Stimulated activated CD8-positive, alpha-beta memory T cell treated with anti-CD3 and anti-CD28 coated beads, Interleukin-2, amount 100 ng/mL, for 48 hours (primary cell): ENCODE measurements at regions not wholly inside any gene's neighbourhood (a gene's known extent, or its start where the extent isn't known, plus 50 kb on each side); places are given as distances from the start of the nearest gene placed in this dataset.

Source experiments
- DNase-seq, 2 donors: peaks; one replicate each; pipeline ENCODE4 v3.0.0-alpha.2; 2020; ENCODE audit warnings: low read depth in 2 of 2

- no peak for DNase-seq
Observed at GRCh38 chr6:137434640-137435039, 59.6 kb downstream of the OLIG3 start.

DNA sequence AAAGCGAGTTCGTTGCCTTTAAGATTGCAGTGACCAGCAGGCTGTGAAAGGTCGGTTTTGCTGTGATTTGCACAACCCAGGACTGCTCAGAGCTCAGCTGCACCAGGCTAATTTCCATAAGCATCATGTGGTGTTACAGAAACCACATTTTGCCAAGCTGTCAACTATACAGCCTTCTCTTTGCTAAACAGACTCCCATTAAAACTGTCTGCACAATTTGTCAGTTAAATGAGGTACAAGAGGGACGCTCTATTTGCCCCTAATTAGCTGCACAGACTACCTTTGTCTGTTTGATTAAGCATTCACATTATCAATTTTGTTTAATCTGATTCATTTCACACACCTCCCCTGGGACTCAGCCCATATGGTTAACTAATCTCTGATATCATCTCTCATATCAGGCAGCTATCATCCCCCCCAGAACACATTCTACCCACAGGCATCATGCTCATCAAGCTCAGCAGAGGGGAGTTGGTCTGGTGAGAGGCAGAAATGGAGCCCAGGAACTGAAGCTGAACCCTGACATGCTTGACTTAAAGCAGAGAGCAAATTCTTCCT is 62.1 kb downstream of the OLIG3 start:
- DNase-seq, result no peak

GRCh38 chr6:137430954-137431353 is 63.2 kb downstream of the OLIG3 start:
- DNase-seq, result no peak

GRCh38 chr6:137427656-137428290 is 66.4 kb downstream of the OLIG3 start:
- DNase-seq, result no peak

- no peak for DNase-seq
Observed at GRCh38 chr6:137426007-137426689, 68.0 kb downstream of the OLIG3 start.

DNA sequence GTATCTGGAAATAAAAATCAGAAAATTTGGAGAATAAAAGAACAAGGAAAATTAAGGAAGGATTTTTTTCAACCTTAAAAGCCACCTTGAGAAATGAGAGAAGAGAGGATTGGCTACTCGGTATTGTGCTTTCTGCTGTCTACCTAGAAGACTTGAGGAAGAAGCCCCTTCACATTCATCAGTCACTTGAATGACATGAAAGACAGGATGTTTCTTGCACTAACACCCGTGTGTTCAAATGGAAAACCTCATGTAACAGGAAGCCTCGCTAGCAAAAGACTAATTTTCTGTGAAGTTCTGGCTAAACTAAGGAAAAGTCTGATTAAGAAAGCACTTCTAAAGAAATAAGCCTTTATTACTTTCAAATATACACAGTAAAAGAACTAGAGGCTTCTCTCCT is 69.9 kb downstream of the OLIG3 start:
- no peak for DNase-seq

DNA sequence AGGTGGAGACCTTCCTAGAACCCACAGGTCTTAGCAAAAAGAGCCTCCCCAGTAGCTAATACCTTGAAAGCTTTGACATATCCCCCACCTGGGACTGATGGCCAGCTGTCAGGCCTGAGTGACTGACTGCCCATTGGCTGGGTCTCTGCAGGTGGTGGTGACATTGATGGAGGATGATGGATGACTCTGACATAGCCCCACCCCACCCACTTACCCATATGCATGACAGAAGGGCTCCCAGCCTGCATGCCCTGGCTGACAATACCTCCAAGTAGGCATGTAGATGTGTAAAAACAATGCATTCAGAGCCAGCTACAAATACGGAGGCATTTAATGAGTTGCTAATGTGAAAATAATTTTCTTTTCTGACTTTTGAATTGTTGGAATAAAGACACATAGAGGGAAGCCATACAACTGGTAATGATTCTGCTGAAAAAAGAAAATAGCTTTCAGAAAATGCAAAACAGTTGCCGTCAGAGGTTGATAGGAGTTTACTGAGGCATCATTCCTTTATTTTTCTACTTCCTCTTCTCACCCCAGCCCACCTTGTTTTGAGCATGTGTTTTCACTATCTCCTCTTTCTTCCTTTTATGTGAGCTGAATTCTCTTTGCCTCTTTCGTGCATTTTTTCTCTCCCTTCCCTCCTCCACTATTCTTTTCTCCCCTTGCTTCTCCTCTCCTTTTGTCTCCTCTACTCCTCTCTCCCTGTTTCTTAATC is 70.6 kb downstream of the OLIG3 start:
- DNase-seq, result no peak

GRCh38 chr6:137417396-137417795 is 76.8 kb downstream of the OLIG3 start:
- DNase-seq, result no peak

- no peak for DNase-seq
Observed at GRCh38 chr6:137416376-137417109, 77.7 kb downstream of the OLIG3 start.

DNA sequence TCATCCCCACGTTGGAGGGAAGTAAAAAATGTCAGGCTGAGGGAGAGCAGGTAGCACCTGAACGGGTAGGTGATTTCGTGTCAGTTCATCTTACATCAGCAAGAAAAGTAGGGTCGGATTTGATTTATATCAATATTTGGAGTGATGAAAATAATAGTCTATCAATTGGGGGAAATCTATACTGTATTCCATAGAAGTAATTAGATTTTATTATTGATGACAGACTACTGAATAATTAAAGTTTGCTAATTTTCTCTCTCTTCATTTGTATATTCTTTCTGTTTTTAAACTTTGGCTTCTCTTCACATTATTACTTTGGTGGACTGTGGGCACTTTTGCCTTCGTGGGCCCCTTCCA is 78.4 kb downstream of the OLIG3 start:
- no peak for DNase-seq

DNA sequence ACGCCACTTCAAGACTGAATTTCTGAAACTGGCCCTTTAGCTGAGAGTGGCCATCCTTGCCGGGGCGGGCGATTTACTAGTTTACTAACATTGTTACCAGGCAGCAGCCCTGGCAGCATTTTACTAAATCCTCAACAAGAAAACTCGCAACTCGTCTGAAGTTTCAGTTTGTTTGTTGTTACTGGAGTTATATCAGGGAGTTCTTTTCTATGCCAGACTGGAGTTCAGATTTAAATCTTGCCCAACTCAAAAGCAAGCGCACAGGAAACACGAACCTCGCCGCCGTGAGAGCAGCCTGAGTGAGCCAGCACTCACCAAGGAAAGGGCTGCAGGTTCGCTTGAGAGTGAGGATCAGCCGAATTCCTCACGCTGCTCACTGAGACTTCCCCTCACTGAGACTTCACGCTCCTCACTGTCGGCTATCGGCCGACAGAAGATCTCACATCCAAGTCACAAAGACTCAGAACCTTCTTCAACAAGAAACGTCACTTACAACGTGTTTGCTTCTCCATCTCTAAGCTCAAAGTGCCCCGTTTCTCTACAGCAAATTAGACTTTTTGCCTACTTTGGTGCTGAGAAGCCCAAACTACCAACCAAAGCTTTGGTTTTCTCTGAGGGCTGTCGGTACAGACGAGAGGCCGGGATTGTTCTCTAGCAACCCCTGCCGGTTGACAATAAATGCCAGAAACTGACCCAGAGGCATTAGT is 78.9 kb downstream of the OLIG3 start:
- DNase-seq, result peak; percentile 26 to 27

DNA sequence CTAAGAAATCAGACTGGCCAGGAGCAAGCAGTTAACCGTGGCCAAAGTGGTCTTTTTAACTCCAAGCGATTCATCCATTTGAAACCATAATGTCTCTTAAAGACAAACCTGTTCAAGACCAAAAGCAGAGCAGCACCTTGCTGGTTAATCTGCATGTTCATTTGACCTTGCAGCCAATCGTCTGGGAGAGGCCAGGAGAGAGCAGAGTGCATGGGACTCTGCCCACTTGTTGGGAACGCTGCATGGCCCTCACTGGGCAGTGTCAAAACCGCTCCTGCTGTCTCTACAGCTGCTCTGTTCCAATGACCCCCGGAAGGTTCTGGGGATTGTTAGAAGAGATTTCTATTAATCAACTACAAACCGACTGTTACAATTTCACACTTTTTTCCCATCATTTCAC is 79.6 kb downstream of the OLIG3 start:
- no peak for DNase-seq

- no peak for DNase-seq
Observed at GRCh38 chr6:137413482-137413881, 80.7 kb downstream of the OLIG3 start.

GRCh38 chr6:137412562-137412961 is 81.6 kb downstream of the OLIG3 start:
- DNase-seq, result no peak

DNA sequence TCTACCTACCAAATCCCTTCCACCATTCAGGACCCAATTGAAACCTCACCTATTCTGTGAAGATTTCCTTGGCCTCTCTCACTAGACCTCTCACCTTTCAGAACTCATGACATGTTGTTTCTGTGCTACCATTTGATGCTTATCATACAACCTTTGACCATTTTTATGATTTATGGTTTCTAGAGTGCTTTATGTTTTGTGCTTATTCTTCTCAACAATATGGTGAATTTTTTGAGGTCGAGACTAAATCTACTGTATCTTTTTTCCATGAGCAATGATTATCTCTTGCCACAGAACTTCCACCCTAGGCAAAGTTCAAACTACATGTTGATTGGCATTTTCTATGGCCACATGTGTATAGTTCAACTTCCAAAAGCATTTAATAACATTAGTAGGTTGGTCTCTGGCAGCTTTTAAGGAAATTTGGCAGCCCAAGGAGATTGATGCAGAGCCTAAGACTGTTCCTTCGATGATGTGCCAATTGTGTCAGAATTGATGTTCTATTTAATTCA is 84.9 kb downstream of the OLIG3 start:
- no peak for DNase-seq

GRCh38 chr6:137407816-137408215 is 86.4 kb downstream of the OLIG3 start:
- DNase-seq, result no peak

DNA sequence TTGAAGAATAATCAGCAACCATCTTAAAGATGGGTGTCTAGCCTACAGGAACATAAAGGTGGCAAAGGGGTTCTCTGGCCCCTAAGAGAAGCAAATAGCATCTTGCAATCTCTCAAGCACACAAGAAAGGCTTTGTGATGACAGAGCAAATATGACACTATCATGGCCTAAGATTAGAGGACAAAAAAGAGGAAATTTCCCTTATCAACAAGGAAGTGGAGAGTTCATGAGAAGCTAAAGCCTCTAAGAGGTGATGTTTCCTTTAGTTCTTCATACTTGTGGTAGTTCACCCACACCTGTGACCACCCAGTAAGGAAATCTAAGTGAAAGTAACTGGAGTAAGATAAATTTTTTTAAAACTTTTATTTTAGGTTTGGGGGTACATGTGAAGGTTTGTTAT is 88.4 kb downstream of the OLIG3 start:
- no peak for DNase-seq

DNA sequence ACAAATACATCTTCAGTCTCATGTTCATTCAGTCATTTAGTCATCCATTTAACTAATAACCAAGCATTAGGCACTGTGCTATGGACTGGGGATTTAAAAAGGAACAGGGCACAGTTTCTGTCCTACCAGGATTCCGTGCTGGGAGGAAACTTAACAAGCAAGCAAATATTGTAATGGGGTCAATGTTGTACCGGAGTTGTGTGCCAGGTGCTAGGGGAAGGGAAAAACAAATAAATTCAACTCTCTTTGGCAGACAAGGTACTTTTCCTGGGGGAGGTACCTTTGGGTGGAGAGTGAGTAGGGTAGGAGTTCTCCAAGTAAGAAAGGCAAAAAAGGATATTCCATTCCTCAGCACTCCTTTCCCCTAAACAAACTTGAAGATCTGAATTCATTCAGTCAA is 90.3 kb downstream of the OLIG3 start:
- no peak for DNase-seq

- DNase-seq, result no peak
Observed at GRCh38 chr6:137403443-137403842, 90.8 kb downstream of the OLIG3 start.

DNA sequence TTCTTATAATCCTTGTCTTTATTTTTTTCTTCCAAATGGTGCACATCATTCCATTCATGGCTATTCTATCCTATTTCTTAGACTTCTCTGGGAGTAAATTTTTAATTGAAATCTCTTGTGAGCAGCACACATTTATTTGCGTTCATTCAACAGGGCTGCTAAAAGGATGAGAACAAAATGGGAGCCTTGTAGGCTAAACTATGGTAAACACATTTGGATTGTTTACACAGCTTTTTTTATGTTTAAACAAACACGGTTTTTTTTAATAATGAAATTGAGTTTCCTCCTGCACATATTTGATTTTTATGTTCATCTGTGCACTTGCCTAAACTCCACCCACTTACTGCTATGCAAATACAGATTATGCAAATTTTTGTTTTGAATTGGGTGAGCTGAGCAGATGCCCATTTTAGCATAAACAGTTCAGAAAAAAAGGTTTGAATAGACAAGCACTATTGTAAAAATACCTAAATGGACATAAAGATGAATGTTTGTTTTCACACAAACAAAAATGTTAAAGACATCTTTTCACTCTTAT is 92.0 kb downstream of the OLIG3 start:
- DNase-seq, result no peak

DNA sequence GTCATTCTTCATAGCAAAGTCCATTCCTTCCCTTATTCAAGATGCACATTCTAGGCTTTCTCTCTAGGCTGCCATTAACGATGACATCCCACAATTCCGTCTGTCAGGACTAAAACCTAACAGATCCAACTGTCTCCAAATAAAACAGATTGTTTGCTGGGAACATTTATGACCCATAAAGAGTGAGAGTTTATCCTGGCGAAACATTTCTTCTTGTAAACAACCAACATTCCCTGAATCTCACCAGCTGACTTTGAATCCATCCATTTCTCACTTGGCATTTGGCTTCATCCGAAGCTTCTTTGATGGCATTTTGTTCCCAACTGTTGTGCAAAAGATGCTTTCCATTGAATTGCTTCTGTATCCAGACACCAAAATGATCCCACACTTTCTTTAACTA is 93.1 kb downstream of the OLIG3 start:
- no peak for DNase-seq
